IMR-90 (cell line): ENCODE measurements at regions not wholly inside any gene's neighbourhood (a gene's known extent, or its start where the extent isn't known, plus 50 kb on each side); places are given as distances from the start of the nearest gene placed in this dataset.

ENCODE experiments used
- CEBPB ChIP-seq: IDR thresholded peaks from 2 replicates; pipeline ENCODE4 v1.6.1; 2012; ENCODE audit warnings: low read depth, low read length, improper control_type of control experiment
- CHD1 ChIP-seq: IDR thresholded peaks from 2 replicates; pipeline ENCODE4 v1.6.1; 2012; ENCODE audit warnings: low read depth, low read length, improper control_type of control experiment
- FOS ChIP-seq: fragments of 150-350 bp; IDR thresholded peaks from 2 replicates; pipeline ENCODE4 v1.6.1; 2016; ENCODE audit warnings: low read depth, low read length
- MXI1 ChIP-seq: IDR thresholded peaks from 2 replicates; pipeline ENCODE4 v1.6.1; 2012; ENCODE audit warnings: low read depth, mild to moderate bottlenecking, low read length, moderate library complexity, borderline replicate concordance
- POLR2A ChIP-seq: IDR thresholded peaks from 2 replicates; pipeline ENCODE4 v1.6.1; 2012; ENCODE audit warnings: mild to moderate bottlenecking, low read depth, low read length
- RAD21 ChIP-seq: IDR thresholded peaks from 2 replicates; pipeline ENCODE4 v1.6.1; 2012; ENCODE audit warnings: low read length, improper control_type of control experiment
- RCOR1 ChIP-seq: IDR thresholded peaks from 2 replicates; pipeline ENCODE4 v1.6.1; 2012; ENCODE audit warnings: mild to moderate bottlenecking, low read length, improper control_type of control experiment; ENCODE audit not compliant: insufficient replicate concordance
- RFX5 ChIP-seq: IDR thresholded peaks from 2 replicates; pipeline ENCODE4 v1.8.0; 2012; ENCODE audit warnings: low read depth, mild to moderate bottlenecking, low read length, moderate library complexity
- SMC3 ChIP-seq: fragments of 150-350 bp; IDR thresholded peaks from 2 replicates; pipeline ENCODE4 v1.6.1; 2016; ENCODE audit warnings: low read depth, mild to moderate bottlenecking, antibody characterized with exemption, low read length, moderate library complexity
- TF ChIP-seq, protein P1 (sequence below): conservative IDR thresholded peaks from 2 replicates; pipeline ENCODE4 v1.5.1; 2012; ENCODE audit warnings: mild to moderate bottlenecking, low read depth, low read length, improper control_type of control experiment
- TF ChIP-seq, protein P2 (sequence below): fragments of 150-350 bp; IDR thresholded peaks from 2 replicates; pipeline ENCODE4 v1.6.1; 2016; ENCODE audit warnings: low read depth, mild to moderate bottlenecking, low read length, moderate library complexity, borderline replicate concordance
- TF ChIP-seq, protein P3 (sequence below): fragments of 150-350 bp; IDR thresholded peaks from 2 replicates; pipeline ENCODE4 v1.6.1; 2017; ENCODE audit warnings: mild to moderate bottlenecking, antibody characterized with exemption, low read length, low read depth

DNA sequence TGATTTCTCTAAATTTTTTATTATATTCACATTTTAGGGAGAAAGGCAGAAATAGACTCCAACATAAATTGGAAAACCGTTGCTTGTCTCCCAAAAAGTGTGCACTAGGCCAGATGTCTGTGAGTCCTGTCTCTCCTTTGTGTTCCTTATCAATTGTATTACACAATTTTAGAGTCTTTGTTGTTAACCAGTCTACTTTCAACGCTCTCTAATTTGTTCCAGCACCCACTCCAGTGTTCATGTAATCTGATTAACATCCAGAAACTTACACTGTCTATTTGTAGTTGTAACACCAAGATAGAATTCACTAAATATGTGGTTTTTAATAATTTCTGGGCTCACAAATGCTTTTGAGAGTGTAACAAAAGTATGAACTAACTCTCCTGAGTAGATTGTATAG is 195.6 kb downstream of the FSIP2 start:
- TF ChIP-seq, protein P1, sequence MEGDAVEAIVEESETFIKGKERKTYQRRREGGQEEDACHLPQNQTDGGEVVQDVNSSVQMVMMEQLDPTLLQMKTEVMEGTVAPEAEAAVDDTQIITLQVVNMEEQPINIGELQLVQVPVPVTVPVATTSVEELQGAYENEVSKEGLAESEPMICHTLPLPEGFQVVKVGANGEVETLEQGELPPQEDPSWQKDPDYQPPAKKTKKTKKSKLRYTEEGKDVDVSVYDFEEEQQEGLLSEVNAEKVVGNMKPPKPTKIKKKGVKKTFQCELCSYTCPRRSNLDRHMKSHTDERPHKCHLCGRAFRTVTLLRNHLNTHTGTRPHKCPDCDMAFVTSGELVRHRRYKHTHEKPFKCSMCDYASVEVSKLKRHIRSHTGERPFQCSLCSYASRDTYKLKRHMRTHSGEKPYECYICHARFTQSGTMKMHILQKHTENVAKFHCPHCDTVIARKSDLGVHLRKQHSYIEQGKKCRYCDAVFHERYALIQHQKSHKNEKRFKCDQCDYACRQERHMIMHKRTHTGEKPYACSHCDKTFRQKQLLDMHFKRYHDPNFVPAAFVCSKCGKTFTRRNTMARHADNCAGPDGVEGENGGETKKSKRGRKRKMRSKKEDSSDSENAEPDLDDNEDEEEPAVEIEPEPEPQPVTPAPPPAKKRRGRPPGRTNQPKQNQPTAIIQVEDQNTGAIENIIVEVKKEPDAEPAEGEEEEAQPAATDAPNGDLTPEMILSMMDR, result no peak
- no peak for TF ChIP-seq RCOR1
- no peak for TF ChIP-seq POLR2A
- TF ChIP-seq, protein P2, sequence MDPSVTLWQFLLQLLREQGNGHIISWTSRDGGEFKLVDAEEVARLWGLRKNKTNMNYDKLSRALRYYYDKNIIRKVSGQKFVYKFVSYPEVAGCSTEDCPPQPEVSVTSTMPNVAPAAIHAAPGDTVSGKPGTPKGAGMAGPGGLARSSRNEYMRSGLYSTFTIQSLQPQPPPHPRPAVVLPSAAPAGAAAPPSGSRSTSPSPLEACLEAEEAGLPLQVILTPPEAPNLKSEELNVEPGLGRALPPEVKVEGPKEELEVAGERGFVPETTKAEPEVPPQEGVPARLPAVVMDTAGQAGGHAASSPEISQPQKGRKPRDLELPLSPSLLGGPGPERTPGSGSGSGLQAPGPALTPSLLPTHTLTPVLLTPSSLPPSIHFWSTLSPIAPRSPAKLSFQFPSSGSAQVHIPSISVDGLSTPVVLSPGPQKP, result no peak
- no peak for TF ChIP-seq RFX5
- TF ChIP-seq SMC3, result no peak
- TF ChIP-seq, protein P3, sequence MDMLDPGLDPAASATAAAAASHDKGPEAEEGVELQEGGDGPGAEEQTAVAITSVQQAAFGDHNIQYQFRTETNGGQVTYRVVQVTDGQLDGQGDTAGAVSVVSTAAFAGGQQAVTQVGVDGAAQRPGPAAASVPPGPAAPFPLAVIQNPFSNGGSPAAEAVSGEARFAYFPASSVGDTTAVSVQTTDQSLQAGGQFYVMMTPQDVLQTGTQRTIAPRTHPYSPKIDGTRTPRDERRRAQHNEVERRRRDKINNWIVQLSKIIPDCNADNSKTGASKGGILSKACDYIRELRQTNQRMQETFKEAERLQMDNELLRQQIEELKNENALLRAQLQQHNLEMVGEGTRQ, result no peak
- TF ChIP-seq CHD1, result no peak
- no peak for TF ChIP-seq MXI1
- no peak for TF ChIP-seq CEBPB
- no peak for TF ChIP-seq RAD21
- TF ChIP-seq FOS, result no peak
